RCC 7860 (cell line): ENCODE measurements at regions not wholly inside any gene's neighbourhood (a gene's known extent, or its start where the extent isn't known, plus 50 kb on each side); places are given as distances from the start of the nearest gene placed in this dataset.

ENCODE experiments used
- DNase-seq: peaks from one replicate; pipeline ENCODE4 v3.0.0-alpha.2; 2015; ENCODE audit warnings: low spot score
- FAIRE-seq: peaks from 2 replicates; lab custom pipeline; 2012; peaks lifted over from hg19 to GRCh38; lab: Jason Lieb, UNC

GRCh38 chr3:109532257-109533216, 195.2 kb upstream of the DPPA4 start:
- no peak for FAIRE-seq
- DNase-seq: peak; percentile 53

GRCh38 chr3:109545746-109546145, 208.4 kb upstream of the DPPA4 start:
- FAIRE-seq: no peak
- DNase-seq: no peak

- FAIRE-seq (no peak), DNase-seq (no peak)
These were observed 211.0 kb upstream of the DPPA4 start for GRCh38 chr3:109548192-109548938.

GRCh38 chr3:109553591-109554371, 216.4 kb upstream of the DPPA4 start:
- FAIRE-seq: no peak

GRCh38 chr3:109559389-109559788, 222.0 kb upstream of the DPPA4 start:
- DNase-seq (no peak), FAIRE-seq (no peak)

More at GRCh38 chr3:109553591-109554371, 216.4 kb upstream of the DPPA4 start:
- no peak for DNase-seq

GRCh38 chr3:109563149-109563548, 225.8 kb upstream of the DPPA4 start:
- FAIRE-seq: no peak
- no peak for DNase-seq

- DNase-seq (no peak), FAIRE-seq (no peak)
These were observed 231.9 kb upstream of the DPPA4 start for GRCh38 chr3:109569135-109569846.

- FAIRE-seq (no peak), DNase-seq (no peak)
These were observed 233.1 kb upstream of the DPPA4 start for GRCh38 chr3:109570408-109570807.

- no peak for DNase-seq
- no peak for FAIRE-seq
These were observed 235.0 kb upstream of the DPPA4 start for GRCh38 chr3:109572301-109572700.

GRCh38 chr3:109596991-109597390, 259.6 kb upstream of the DPPA4 start:
- no peak for FAIRE-seq
- no peak for DNase-seq

GRCh38 chr3:109597444-109597843, 260.1 kb upstream of the DPPA4 start:
- no peak for FAIRE-seq
- DNase-seq: no peak

GRCh38 chr3:109607897-109608296, 270.6 kb upstream of the DPPA4 start:
- FAIRE-seq (no peak), DNase-seq (no peak)

GRCh38 chr3:109608574-109608973, 271.2 kb upstream of the DPPA4 start:
- DNase-seq (no peak), FAIRE-seq (no peak)

GRCh38 chr3:109618766-109619378, 281.5 kb upstream of the DPPA4 start:
- no peak for DNase-seq
- no peak for FAIRE-seq

- FAIRE-seq (no peak), DNase-seq (no peak)
These were observed 294.6 kb upstream of the DPPA4 start for GRCh38 chr3:109631897-109632296.

- FAIRE-seq: no peak
These were observed 302.9 kb upstream of the DPPA4 start for GRCh38 chr3:109640146-109640652.

GRCh38 chr3:109642025-109642424, 304.7 kb upstream of the DPPA4 start:
- FAIRE-seq: no peak
- DNase-seq: peak; percentile 22

More at GRCh38 chr3:109640146-109640652, 302.9 kb upstream of the DPPA4 start:
- no peak for DNase-seq

GRCh38 chr3:109643590-109643989, 306.2 kb upstream of the DPPA4 start:
- peak; percentile 88 for DNase-seq
- peak; percentile 97 for FAIRE-seq

- no peak for DNase-seq
- FAIRE-seq: peak; percentile 7
These were observed 307.0 kb upstream of the DPPA4 start for GRCh38 chr3:109644332-109644731.

GRCh38 chr3:109644746-109645145, 307.4 kb upstream of the DPPA4 start:
- peak; percentile 87 for FAIRE-seq
- DNase-seq: peak; percentile 27
